B cell (primary cell): ENCODE measurements at regions not wholly inside any gene's neighbourhood (a gene's known extent, or its start where the extent isn't known, plus 50 kb on each side); places are given as distances from the start of the nearest gene placed in this dataset.

Source experiments
- CTCF ChIP-seq: fragments of 200-600 bp; IDR thresholded peaks from one replicate; pipeline ENCODE4 v1.8.0; 2022; ENCODE audit warnings: antibody characterized with exemption, mild to moderate bottlenecking
- EZH2 ChIP-seq: IDR thresholded peaks from 2 replicates; pipeline ENCODE4 v1.6.1; 2012; ENCODE audit warnings: borderline replicate concordance, low read depth, mild to moderate bottlenecking, moderate library complexity, low read length; ENCODE audit not compliant: insufficient read depth, poor library complexity, severe bottlenecking

- TF ChIP-seq CTCF (no peak), EZH2 (no peak)
Observed at GRCh38 chr21:35963920-35964451, 96.3 kb downstream of the SETD4 start.
